ENCODE measurements at regions not wholly inside any gene's neighbourhood (a gene's known extent, or its start where the extent isn't known, plus 50 kb on each side); places are given as distances from the start of the nearest gene placed in this dataset.

GRCh38 chr5:164553851-164554250 is 1048.4 kb downstream of the MAT2B start:
- Histone ChIP-seq H4K20me1 (replicated peaks; ENCODE audit: control insufficient read depth, extremely low read depth, insufficient read depth, low read length) (no peaks in the 10 kb centered on the region), H3K4me1 (ENCODE audit: control insufficient read depth, extremely low read depth, insufficient read depth, low read length) (no peaks in the 10 kb centered on the region), H3K27ac (ENCODE audit: insufficient read depth, low read depth, low read length) (no peak overlapping the region), H3K9ac (replicated peaks; ENCODE audit: extremely low read depth, insufficient read depth, low read length) (no peak overlapping the region), H3K9me1 (replicated peaks; ENCODE audit: control insufficient read depth, extremely low read depth, insufficient read depth, low read length) (no peaks in the 10 kb centered on the region), H2AFZ (ENCODE audit: low read depth, low read length) (no peak overlapping the region), H3K79me2 (ENCODE audit: control insufficient read depth, insufficient read depth, low read length) (no peaks in the 10 kb centered on the region), H3K4me2 (ENCODE audit: insufficient read depth, low read length) (no peak overlapping the region), H3K4me3 (replicated peaks in 1 of 3; ENCODE audit: insufficient read depth in 1 of 3, low read depth in 1 of 3, low read length in 3 of 3) (no peak overlapping the region), H3K36me3 (ENCODE audit: control insufficient read depth in 2 of 2, extremely low read depth in 1 of 2, insufficient read depth in 2 of 2, low read length in 2 of 2) (no peaks in the 10 kb centered on the region), H3K27me3 (ENCODE audit: control insufficient read depth in 2 of 2, insufficient read depth in 2 of 2, low read length in 2 of 2) (no peaks in the 10 kb centered on the region), H3K9me3 (replicated peaks; ENCODE audit: control insufficient read depth, insufficient read depth, low read length) (no peaks in the 10 kb centered on the region)
- FAIRE-seq (no peak), DNase-seq (ENCODE audit: low read depth, low spot score) (no peak)
- no TSS peak for BruUV-seq (replicated peaks)
- intact Hi-C loops (cut with micrococcal nuclease) = no loop called here
- TF ChIP-seq POLR2AphosphoS5 (IDR thresholded peaks at IDR 0.05; ENCODE audit: insufficient read depth, low read depth, low read length) (no peak), MYC (IDR thresholded peaks at IDR 0.05; ENCODE audit: low read depth, low read length) (no peak), MAX (IDR thresholded peaks at IDR 0.05; ENCODE audit: insufficient read depth, insufficient read length) (no peak), FOS (IDR thresholded peaks at IDR 0.05; ENCODE audit: borderline replicate concordance, insufficient read depth, low read length) (no peak), GATA2 (IDR thresholded peaks at IDR 0.05; ENCODE audit: insufficient read depth, insufficient read length, low read depth, low read length) (no peak), POLR2A (IDR thresholded peaks at IDR 0.05; ENCODE audit: low read depth, low read length) (no peak), CTCF (IDR thresholded peaks at IDR 0.05; ENCODE audit: extremely low read depth in 1 of 2, insufficient read depth in 1 of 2, low read depth in 1 of 2, low read length in 2 of 2) (no peak), EZH2 (IDR thresholded peaks at IDR 0.05; ENCODE audit: borderline replicate concordance, low read depth, low read length, severe bottlenecking) (no peak), JUN (IDR thresholded peaks at IDR 0.05; ENCODE audit: borderline replicate concordance, insufficient read depth, insufficient read length, low read depth) (no peak)
- ChIA-PET CTCF (interaction anchor here (0.6 kb wide), 1 partner anchor 219 kb away, joined by 3 read pairs; no protein-coding TSS in a partner anchor), POLR2A (no interaction called here)
- dilution Hi-C loops (cut with MboI; ENCODE audit: extremely low pct_ligation_motif_present, low sequenced_read_pairs) = no loop called here

Measured in endothelial cell of umbilical vein (primary cell).